AG04449 (cell line): ENCODE measurements at regions not wholly inside any gene's neighbourhood (a gene's known extent, or its start where the extent isn't known, plus 50 kb on each side); places are given as distances from the start of the nearest gene placed in this dataset.

Source experiments
- CTCF ChIA-PET: fragments of 350-600 bp; formaldehyde crosslinking; extraction: SDS; loops from one replicate; lab custom pipeline; 2021; ENCODE audit warnings: antibody characterized with exemption; lab: Yijun Ruan, JAX
- POLR2A ChIA-PET: fragments of 400-600, 350-600 bp; formaldehyde crosslinking; extraction: SDS; loops from one replicate; lab custom pipeline; 2020; ENCODE audit warnings: antibody characterized with exemption, inconsistent platforms; lab: Yijun Ruan, JAX
- DNase-seq: peaks from one replicate; pipeline ENCODE4 v3.0.0-alpha.2; 2010; ENCODE audit warnings: low read depth, low spot score
- H3K4me3 ChIP-seq: 2 replicates; pipeline ENCODE4 v1.5.1; 2011; ENCODE audit warnings: low read depth, mild to moderate bottlenecking, control low read depth, low read length
- TF ChIP-seq, protein P1 (sequence below): IDR thresholded peaks from one replicate; pipeline ENCODE4 v1.5.1; 2011; ENCODE audit warnings: mild to moderate bottlenecking, moderate library complexity, low read length, control low read depth, inconsistent platforms; ENCODE audit not compliant: insufficient read depth; ENCODE audit errors: missing control alignments

DNA sequence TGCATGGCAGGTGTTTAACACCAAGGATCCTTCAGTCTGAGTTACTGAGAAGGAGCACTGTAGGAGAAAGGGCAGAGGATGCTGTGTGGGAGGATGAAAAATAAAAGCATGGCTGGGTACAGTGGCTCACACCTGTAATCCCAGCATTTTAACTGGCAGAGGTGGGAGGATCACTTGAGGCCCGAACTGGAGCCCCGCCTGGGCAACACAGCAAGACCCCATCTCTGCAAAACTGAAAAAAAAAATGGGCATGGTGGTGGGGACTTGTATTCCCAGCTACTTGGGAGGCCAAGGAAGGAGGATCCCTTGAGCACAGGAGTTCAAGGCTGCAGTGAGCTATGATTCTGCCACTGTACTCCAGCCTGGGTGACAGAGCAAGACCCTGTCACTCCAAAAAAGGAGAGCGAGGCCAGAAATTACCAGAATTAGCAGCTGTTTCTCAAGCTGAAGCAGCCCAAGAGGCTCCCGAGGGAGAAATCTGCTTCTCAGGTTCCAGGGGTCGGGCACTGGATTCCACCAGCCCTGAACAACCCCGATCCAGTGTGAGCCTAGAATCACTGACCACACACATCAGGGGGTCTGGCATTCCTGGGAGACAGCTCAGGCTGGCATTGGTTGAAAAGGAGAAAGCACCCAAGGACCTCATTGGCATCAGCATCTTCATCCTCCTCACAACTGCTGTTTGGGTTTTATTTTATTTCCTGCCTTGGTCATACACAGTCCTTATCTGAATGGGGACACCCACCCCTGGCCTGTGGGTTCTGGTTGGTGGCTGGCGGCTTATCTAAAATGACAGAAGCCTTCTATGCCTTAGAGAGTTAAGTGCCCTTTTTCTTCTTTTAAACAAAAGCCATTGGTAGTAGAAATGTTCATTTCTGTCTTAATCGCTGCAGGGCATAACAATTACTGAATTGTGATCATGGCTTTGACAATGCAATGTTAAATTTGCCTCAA, 66.3 kb upstream of the TRIM2 start:
- ChIA-PET CTCF (interaction anchor here (0.6 to 2.5 kb wide), 10 partner anchors 11 to 515 kb away, joined by 3 to 23 read pairs (median 5); no protein-coding TSS in a partner anchor), POLR2A (interaction anchor here (0.6 kb wide), 1 partner anchor 22 kb away, joined by 4 read pairs; no protein-coding TSS in a partner anchor)
- no peak overlapping the region for H3K4me3 ChIP-seq
- DNase-seq, result no peak
- TF ChIP-seq, protein P1, sequence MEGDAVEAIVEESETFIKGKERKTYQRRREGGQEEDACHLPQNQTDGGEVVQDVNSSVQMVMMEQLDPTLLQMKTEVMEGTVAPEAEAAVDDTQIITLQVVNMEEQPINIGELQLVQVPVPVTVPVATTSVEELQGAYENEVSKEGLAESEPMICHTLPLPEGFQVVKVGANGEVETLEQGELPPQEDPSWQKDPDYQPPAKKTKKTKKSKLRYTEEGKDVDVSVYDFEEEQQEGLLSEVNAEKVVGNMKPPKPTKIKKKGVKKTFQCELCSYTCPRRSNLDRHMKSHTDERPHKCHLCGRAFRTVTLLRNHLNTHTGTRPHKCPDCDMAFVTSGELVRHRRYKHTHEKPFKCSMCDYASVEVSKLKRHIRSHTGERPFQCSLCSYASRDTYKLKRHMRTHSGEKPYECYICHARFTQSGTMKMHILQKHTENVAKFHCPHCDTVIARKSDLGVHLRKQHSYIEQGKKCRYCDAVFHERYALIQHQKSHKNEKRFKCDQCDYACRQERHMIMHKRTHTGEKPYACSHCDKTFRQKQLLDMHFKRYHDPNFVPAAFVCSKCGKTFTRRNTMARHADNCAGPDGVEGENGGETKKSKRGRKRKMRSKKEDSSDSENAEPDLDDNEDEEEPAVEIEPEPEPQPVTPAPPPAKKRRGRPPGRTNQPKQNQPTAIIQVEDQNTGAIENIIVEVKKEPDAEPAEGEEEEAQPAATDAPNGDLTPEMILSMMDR, result no peak

DNA sequence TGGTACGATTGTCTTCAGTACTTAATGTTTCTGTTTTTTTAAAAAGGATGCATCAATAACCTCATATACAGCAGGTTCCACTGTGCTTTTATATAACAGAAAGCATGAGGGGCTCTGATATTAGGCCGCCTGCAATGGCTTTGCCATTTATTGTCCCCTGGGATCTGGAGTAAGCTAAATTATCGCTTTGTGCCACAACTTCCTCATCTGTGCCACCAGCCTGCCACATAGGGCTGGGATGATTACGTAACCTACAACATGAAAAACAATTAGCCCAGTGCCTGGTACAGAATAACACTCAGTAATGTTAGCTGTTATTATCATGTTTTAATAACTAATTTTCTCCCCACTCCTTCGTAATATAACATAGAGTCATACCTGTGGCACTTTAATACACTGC, 65.5 kb upstream of the TRIM2 start:
- POLR2A ChIA-PET, result no interaction called here
- no peak for DNase-seq
- TF ChIP-seq, protein P1, result no peak
- CTCF ChIA-PET, result interaction anchor here (0.8 to 4.8 kb wide), 5 partner anchors 11 to 439 kb away, joined by 3 to 73 read pairs (median 7); no protein-coding TSS in a partner anchor
- H3K4me3 ChIP-seq, result no peak overlapping the region

DNA sequence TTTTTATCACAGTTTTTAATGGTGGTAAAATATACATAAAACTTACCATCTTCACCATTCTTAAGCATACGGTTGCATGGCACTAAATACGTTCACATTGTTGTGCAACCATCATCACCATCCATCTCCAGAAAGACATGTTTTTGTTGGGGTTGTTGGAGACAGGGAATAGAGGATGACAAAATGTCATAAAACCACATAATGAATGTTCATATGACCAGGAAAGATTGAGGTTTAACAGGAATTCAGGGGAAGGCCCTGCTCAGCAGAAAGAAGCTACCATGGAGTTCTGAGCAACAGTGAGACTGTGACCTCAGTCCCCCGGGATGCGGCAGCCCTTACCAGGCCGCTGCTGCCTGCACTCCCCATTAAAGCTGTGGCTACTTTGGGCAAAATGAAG, 63.9 kb upstream of the TRIM2 start:
- CTCF ChIA-PET, result interaction anchor here (1.2 to 4.8 kb wide), 5 partner anchors 11 to 434 kb away, joined by 3 to 73 read pairs (median 8); no protein-coding TSS in a partner anchor
- no peak for DNase-seq
- no peak overlapping the region for H3K4me3 ChIP-seq
- TF ChIP-seq, protein P1, result no peak
- POLR2A ChIA-PET, result no interaction called here

DNA sequence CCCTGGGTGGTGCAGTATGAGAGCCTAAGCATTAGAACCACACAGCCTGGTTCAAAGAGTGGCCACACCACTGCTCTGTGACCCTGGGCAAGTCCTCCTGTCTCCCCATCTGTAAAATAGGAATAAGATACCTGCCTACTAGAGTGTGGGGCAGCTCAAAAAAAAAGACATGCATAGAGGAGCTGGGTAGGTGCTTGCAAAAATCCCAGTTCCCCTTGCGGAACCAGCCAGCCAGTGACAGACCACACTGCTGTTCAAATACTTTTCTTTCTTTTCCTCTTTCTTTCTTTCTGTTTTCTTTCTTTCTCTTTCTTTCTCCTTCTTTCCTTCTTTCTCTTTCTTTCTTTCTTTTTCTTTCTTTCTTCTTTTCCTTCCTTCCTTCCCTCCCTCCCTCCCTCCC, 63.0 kb upstream of the TRIM2 start:
- POLR2A ChIA-PET, result no interaction called here
- no peak overlapping the region for H3K4me3 ChIP-seq
- TF ChIP-seq, protein P1, result no peak
- CTCF ChIA-PET, result interaction anchor here (0.9 to 4.8 kb wide), 7 partner anchors 14 to 433 kb away, joined by 3 to 73 read pairs (median 8); no protein-coding TSS in a partner anchor
- no peak for DNase-seq

DNA sequence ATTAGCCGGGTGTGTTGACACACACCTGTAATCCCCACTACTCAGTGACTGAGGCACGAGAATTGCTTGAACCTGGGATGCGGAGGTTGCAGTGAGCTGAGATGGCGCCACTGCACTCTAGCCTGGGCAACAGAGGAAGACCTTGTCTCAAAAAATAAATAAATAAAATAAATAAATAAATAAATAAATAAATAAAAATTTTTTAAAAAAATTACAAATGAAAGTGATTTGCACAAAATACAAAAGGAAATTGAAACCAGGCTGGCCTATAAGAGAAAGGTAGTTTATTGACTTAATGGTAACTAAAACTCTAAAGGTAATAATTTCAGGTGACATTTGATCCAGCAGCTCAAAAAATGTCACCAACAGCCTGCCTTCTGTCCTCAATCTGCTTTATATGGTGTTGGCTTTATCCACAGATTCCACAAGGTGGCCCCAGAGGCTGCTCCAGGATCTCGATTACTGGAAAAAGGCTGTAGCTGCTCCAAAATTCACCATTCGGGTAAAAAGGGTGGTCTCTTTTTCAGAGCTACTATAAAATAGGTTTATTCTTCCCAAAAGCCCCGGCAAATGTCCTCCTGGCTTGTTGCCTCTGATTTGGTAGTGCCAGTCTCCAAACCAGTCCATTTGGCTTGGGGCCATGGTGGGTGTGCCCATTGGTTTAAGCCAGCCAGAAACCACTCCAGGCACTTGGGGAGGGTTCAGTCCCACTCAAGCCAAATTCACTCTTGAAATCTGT, 61.4 kb upstream of the TRIM2 start:
- H3K4me3 ChIP-seq, result no peak overlapping the region
- POLR2A ChIA-PET, result no interaction called here
- CTCF ChIA-PET, result interaction anchor here (0.6 to 4.8 kb wide), 71 partner anchors 8 to 1967 kb away, joined by 3 to 73 read pairs (median 4); partner anchors contain the start of genes MND1 and TRIM2
- TF ChIP-seq, protein P1, result peak; percentile 76
- DNase-seq, result no peak
